HG03469 (cell line): ENCODE measurements at regions not wholly inside any gene's neighbourhood (a gene's known extent, or its start where the extent isn't known, plus 50 kb on each side); places are given as distances from the start of the nearest gene placed in this dataset.

ENCODE experiments used
- ATAC-seq: cut with Tn5 transposase; IDR thresholded peaks from one replicate; pipeline ENCODE4 v1.9.1; 2021; ENCODE audit warnings: mild to moderate bottlenecking, moderate library complexity, moderate number of reproducible peaks; ENCODE audit not compliant: unreplicated experiment

DNA sequence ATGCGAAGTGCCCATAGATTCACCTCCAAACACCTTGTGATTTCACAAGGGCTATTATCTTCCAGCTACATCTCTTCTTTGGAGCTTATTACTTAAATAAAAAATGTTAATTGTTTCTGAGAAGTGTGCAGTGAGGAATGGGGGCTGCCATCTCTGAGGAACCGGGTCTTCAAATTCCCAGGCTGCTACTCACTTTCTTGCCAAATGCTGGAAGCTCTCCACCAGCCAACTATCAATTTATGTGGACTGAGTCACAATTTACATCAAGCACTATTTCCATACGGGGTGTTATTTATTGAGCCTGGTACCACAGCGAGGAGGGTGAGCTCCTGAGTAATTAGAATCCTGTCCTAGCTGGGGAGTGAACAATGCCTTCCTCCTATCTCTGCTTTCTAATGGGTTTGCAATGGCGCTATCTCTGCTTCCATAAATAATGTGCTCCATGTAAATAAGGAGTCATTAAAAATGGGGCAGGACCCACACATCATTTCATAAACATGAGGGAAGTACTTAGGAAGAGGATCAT is 898.3 kb downstream of the VRK1 start:
- ATAC-seq, result no peak

DNA sequence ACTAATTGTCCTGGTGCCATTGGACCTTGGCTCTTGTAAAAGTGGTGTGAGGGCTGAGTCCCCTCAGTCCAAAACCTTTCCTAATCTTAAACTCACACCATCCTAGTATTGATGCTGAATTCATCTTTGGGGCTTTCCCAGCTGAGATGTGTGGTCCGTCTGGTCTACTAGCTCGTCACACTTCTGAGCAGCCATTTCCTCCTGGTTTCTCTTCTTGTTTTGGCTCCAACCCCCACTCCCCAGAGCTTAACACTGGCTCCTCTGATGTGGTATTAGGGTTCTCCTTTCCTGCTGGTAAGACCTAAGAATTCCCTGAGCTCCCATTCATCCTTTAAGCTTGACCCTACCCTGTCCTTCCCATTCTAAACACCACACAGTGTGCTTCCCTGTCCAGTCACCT is 900.6 kb downstream of the VRK1 start:
- no peak for ATAC-seq

DNA sequence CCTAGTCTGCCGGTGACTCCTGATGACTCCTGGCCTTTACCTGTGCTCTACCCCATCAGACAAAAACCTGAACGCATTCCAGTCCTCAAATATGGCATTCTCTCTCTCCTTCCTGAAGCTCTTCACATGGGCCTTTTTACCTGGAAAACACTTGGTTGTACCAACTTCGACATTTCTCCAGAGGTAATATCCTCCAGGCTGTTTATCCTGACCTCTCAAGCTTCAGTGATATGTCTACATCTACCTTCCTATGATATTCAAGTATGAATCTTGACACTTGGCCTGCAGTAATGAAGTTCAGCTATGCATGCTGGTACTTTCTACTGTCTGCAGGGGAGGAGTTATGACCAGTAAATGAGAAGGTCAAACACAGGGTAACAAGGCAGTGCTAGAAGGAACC is 901.8 kb downstream of the VRK1 start:
- ATAC-seq, result no peak

DNA sequence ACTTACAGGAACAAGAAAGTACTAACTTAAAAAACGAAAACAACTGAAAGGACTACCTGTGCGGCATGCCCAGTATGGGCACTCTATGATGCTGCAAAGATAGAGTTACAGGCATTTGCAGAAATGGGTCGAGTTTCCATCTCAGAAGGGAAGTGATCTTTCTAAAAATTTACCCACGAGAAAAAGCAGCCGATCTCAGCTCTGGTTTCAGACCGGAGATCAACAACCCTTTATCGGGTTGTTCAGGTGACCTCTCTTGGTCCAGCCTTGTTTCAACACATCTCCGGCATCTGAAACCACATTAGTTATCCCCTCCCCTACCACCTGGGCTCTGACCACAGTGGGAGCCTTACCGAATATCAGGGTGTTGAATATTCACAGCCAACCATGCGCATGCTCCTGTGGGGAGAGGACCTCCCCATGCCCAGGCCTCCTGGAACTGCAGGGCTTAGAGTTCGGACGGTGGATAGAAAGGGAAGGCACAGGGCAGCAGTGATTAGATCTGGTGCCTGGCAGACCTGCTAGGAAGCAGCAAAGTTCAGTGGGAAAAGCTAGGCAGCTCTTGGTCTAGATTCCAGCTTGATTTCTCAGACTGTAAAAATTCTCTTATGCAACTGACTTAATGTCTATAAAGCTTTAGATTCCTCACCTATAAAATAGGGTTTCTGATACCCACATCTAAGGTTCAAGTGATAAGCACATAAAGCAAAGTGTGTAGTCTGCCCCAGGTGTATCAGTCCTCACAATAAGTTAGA is 906.0 kb downstream of the VRK1 start:
- ATAC-seq, result no peak

DNA sequence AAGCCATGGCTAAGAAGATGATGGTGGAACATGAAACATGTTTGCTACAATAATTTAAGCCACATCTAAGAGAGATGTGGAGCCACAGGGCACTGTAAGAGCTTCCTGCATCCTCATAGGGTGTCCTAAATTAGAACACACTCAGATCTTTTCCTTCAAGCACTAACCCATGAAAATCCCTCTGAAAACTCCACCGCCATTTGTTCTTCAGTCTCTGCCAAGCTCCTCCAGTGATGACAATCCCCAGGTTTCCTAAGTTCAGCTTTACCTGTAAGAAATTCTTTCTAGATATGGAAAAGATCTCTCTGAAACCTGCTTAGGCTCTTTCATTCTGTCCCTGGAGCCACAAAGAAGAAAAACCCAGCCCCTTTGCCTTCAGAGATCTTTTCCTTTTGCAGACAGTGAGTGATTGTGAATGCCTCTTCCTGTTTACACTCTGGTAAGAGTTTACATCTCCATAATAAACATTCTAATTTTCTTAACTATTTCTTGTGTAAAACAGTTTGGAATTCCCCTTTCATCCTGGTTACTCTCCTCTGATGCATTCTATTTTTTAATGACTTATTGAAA is 907.2 kb downstream of the VRK1 start:
- no peak for ATAC-seq

DNA sequence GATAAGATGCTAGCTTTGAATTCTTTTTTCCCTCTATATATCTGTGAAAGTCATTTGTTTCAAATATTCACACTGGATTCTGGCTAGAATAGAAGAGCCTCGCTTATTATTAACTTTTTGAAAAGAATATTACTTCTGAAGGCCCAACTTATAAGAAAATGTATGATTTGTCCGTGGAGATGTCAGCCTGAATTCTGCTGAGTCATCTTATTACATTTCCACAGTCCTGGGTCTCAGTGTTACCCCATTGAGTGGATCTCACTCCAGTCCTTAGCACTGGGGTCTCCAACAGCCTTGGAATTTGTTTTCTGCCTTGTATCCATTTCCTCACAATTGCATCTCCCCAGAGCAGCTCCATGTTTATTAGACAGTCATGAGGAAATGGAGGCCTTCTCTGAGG is 907.9 kb downstream of the VRK1 start:
- no peak for ATAC-seq

DNA sequence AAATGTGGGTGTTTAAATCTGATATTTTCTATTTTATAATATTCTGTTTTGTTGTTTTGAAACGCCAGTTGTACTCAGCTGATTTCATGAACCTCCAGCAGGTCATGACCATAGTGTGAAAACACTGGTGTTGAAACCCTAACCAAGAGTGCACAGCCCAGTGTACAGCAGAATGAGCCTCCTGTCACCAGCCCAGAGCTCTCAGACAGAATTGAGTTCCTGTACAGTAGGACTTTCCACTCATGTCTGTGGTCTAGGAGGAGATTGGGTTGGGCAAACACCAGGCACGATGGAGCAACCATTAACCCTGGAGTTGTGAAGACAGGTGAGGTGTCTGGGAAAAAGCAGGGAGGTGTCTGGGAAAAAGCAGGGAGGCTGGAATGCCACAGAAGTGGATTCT is 908.8 kb downstream of the VRK1 start:
- ATAC-seq, result no peak

DNA sequence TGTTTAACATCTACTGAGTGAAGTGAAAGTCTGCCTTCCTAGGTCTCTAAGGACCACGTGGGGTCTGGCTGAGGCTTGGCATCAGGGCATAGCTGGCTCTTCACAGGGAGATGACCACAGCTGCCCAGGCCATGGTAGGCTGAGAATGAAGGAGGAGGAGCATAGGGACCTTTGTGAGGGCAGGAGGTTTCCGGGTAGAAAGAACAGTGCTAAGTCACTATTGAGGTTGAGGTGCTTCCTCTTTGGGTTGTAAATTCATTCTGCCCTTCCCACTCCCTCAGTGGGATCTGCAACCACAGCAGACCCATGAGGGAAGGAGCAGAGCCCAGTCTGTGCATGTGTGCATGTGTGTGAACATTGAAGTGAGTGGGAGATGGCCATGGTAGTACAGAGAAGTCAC is 909.6 kb downstream of the VRK1 start:
- ATAC-seq, result no peak

DNA sequence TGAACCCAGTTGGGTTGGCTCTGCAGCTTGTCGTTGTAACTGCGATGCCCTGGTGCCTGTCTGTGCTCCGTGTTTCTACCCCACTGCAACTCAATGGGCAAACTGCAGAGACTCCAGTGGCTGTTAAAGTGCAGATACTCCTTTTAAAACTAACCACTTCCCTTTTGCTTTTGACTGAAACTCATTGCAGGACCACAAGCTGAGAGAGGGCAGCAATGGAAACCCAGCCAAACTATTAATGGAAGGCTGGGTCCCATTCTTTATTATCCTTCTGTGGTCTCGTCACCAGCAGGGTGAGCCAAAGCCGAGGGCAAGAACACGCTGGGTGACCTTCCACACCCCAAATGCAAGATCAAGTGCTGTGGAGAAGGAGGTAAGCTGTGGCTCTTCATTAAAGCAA is 910.4 kb downstream of the VRK1 start:
- ATAC-seq, result no peak

DNA sequence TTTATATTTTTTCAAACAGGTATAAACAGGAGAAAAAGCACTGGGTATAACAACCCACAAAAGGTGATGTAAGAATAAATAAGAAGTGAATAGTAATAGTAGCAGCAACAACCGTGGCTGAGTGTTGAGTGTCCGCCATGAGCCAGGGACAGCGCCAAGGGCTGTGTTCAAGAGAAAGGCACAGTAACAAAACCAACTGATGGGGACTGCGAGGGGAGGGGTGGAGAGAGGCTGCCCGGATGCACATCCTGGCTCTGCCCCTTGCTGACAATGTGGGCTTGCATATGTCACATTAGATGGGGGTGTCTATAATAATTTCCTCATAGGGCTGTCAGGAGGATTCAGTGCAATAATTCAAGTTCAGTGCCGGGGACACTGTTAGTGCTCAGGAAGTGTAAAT is 912.4 kb downstream of the VRK1 start:
- no peak for ATAC-seq

DNA sequence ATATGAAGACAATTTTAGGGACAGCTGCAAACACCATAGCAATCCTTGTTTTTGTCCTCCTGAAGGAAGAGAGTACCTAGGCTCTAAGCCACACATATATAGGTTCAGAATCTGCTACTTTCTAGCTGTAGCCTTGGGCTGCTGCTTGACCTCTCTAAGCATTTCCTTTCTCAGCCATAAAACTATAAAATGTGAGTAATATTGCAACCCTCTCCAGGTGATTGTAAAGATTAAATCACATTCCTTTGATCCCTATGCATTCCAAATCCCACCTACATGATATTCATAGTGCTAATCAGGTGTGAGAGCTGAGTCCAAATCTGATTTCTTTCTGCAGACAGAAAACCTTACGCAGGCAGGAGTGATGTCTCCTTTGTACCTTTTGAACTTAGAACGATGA is 913.5 kb downstream of the VRK1 start:
- ATAC-seq, result no peak

DNA sequence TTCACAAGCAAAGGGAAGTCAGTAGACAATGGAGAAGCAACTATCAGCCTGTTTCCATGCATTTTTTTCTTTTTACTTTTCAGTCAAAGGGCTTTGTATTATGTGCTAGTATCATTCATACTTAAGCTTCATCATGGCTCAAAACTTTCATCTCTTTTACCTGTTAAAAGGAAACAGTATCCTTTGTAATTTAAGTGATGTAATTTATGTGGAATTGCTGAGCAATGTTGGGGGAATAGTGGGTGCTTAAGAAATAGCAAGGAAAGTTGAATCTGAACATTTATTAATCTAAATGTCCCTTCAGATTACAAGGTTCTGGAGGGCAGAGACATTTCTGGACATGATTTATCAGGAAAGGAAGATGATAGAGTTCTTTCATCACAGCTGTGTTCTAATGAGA is 915.3 kb downstream of the VRK1 start:
- no peak for ATAC-seq

DNA sequence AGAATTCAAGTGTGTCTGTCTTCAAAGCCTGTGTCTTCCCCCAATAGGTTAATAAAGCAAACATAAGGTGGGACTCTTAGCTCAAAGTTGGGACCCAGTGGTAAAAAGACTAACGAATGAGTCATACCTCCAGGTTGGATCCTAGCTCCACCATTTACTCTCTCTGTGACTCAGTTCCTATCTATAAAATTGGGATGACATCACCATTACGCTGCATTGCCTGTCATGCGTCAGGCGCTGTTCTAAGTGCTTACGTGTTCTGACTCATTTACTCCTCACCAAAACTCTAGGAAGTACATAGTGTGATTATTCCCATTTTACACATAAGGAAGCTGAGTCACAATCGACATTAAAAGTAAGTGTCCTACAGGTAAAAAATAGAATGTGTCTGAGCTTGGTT is 915.8 kb downstream of the VRK1 start:
- no peak for ATAC-seq

DNA sequence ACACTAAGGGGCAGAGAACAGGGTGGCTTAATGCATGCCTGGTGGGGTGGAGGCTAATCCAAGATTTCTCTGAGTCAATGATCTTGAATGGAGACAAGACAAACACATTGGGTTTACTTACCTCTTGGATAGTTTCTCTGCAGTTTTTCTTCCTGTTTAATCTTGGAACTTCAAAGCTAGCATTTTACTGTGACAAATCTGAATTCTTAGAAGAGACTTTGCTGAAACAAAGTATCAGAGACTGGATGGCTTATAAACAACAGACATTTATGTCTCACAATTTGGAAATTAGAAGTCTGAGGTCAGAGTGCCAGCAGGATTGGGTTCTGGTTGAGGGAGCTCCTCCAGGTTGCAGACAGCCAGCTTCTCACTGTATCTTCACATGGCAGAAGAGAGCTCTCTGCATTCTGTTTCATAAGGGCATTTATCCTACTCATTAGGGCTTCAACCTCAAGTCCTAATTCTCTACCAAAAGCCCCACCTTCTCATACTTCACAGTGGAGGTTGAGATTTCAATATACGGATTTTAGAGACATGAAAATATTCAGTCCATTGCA is 921.8 kb downstream of the VRK1 start:
- ATAC-seq, result no peak

DNA sequence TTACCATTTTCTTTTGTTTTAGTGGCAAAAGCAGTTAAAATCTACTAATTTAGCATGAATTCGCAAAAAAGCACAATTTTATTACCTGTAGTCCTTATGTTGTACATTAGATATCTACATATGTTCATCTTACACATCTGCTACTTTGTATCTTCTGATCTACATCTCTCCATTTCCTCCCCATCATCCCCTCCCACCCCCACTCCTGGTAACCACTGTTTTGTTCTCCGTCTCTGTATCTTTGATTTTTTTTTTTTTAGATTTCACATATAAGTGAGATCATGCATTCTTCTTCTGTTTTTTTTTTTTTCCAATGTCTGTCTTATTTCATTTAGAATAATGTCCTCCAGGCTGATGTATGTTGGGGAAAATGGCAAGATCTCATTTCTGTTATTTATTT is 922.7 kb downstream of the VRK1 start:
- no peak for ATAC-seq

DNA sequence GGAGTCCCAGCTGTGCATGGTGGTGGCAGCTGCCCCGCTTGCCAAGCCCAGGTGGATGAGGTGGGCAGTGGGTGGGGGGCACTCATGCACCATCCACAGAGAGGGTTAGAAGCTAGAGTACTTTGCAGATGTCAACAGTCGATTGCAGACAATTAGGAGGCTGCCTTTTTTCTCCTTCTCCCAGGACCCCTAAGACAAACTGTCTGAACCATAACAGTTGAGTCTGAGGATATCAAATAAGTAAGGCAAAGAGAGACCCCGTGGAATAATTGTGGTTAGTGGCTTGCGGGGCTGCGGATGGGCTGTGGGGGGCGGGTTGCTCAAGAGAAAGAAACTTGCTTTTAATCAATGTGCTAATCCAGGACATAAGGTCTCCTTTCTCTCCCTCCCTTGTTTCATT is 926.2 kb downstream of the VRK1 start:
- ATAC-seq, result no peak

DNA sequence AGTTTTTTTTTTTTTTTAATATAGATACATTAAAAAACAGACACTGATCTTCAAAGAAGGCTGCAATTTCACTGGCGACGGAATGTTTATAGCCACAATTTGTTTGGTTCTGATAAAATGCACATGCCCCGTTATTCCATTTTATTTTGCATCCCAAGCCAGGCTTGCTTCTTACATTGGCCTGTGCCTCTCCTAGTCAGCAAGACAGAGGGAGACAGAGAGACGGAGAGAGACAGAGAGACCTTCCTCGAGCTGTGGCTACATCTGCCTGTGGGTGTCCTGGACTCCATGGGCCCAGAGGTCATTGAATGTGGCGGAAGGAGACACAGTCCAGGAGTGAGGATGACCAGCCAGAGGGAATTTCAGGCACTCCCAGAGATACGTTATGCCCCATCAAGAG is 926.6 kb downstream of the VRK1 start:
- no peak for ATAC-seq

DNA sequence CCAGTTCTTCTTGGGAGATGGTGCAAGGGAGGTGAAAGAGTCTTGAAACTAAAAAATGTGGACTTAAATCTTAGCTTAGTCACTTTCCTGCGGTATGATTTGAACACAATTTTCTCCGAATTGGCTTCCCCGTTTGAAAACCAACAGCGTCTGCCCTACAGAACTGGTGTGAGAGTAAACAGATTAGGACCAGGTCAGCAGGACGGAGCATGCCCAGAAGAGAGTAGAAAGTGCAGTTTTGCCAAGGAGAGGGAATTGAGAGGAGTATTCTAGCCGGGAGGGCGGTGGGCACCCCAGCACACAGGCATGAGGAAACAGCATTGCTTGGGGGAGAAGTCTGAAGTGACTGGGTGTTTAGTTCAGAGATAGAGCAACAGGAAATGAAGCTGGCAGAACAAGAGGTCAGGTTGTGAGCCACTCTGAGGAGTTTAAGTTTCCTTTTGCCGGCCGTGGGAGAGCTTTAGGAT is 927.1 kb downstream of the VRK1 start:
- ATAC-seq, result no peak

DNA sequence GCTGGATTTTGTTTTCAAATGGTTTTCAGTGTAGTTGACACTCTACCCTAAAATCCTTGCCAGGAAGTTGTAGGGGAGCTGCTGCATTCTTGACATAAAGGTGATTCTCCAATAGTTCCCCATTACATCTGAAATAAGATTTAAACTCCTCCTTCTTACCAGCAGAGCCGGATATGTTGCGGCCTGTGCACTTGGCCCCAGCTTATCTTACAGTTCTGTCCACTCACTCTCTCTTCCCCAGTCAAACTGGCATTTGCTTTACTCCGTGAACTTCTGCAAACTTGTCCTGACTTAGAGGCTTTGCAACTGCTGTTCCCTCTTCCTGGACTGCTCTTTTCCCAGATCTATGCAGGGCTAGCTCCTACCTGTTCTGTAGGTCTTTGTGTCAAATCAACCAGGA is 929.5 kb downstream of the VRK1 start:
- ATAC-seq, result no peak

DNA sequence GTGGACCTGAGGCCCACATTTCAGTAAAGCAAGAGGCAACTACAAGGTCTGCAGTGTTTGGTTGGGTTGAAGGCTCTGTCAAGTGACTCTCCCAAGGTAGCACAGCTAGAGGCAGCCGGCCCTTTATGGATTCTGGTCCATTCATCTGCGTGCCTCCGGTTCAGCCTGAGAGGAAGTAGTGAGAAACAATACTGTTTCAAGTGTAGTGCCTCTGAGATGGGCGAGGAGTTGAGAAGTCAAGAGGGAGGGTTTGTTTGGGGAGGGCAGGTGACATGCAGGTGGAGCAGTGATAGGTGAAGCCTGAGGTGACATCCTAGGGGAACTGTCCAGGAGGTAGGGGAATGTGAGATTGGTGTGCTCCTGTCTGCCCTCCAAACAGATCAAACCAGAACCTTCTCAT is 933.5 kb downstream of the VRK1 start:
- ATAC-seq, result no peak

DNA sequence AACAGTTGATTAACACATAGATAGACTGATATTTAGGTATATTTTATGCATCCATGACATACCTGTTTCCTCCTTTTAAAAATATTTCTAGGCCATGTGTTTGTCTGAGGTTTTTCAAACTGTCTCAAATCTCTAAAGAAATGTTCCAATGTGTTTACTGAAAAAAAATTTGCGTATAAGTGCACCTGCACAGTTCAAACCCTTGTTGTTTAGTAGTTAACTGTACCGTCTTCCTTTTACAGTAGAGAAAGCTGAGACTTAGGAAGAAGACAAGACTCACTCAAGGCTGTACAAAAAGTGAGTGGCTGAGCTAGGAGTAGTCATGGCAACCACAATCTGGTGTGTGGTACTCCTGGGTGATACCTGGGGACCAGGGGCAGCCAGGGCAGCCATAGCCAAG is 934.6 kb downstream of the VRK1 start:
- no peak for ATAC-seq

DNA sequence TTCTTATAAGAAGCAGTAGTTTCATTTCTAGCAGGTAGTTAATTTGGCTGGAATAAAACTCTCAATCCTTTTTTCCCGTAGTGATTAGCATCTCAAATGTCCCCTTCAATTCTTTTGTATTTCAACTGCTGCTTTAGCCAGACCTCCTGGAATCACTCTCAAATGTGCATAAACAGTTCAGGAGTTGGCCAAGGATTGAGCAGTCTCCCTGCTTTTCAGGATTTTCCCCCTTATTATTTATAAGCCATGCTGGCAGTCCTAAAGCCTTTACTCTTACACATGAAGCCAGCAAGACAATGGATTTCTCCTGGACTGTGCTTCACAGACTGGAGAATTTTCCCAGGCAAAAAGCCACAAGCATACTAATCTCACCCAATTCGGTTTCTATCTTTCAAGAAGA is 950.1 kb downstream of the VRK1 start:
- no peak for ATAC-seq
